NCI-H1694 treated with DMSO at 0.1 percent for 48 hours (cell line): ENCODE measurements at regions not wholly inside any gene's neighbourhood (a gene's known extent, or its start where the extent isn't known, plus 50 kb on each side); places are given as distances from the start of the nearest gene placed in this dataset.

Source experiments
- DNase-seq: peaks from one replicate; lab custom pipeline; 2025; lab: John Stamatoyannopoulos, UW

DNA sequence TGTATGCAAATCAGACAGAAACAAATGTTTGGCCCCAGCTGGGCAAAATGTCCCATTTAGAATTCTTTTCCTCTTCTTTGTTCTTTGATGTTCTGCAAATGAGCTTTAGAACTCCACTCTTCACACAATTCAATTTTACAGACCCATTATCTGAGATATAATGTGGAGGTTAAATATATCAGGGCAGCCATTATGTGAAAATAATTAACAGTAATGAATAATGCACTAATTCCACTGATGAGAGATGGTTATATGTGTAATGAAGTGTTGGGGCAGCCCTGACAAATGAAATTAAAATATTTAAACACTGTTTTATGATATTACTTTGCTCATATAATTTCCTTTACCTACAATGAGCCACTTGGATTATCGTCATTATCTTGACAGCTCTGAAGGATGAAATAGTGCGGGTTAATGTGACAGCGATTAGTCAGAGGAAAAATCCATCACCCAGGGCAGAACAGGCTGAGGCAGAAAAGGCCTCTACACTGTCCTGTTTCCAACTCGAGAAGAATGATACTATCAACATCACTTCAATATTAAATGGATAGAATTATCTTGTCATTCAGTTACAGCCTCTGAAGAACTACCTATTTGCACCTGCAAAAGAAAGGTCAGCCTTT is 321.1 kb downstream of the RBM26 start:
- DNase-seq: no peak

DNA sequence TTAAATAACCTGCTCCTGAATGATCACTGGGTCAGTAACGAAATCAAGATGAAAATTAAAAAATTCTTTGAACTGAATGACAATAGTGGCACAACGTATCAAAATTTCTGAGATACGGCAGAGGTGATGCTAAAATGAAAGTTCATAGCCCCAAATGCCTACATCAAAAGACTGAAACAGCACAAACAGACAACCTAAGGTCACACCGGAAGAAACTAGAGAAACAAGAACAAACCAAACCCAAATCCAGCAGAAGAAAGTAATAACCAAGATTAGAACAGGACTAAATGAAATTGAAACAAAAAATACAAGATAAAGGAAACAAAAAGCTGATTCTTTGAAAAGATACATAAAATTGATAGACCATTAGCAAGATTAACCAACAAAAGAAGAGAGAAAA is 324.1 kb downstream of the RBM26 start:
- DNase-seq: no peak

DNA sequence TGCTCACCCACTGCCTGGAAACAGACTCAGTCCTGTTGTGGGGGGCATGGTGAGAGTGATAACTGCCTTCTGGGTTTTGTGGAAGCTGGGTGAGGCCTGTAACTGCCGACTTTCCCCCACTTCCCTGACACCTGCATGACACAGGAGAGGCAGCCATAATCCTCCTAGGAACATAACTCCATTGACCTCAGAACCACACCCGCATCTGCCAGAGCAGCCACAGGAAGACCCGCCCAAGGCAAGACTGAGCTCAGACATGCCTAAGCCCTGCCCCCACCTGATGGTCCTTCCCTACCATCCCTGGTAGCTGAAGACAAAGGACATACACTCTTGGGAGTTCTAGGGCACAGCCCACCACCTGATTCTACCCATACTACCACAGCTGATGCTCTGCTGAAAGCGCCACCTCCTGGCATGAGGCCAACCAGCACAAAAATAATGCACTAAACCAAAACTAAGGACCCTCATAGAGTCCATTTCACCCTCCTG is 326.7 kb downstream of the RBM26 start:
- DNase-seq: no peak

DNA sequence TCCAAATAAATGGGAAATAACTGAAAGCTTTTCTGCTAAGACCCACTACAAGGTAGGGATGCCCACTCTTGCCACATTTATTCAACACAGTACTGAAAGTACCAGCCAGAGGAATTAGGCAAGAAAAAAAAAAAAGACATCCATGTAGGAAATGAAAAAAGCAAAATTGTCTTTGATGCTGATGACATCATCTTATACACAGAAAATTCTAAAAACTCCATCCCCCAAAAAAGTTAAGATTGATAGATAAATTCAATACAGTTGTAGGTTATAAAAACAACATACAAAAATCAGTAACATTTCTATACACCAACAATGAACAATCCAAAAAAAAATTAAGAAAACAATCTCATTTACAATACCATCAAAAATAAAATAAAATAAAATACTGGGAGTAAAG is 330.4 kb downstream of the RBM26 start:
- DNase-seq: no peak

DNA sequence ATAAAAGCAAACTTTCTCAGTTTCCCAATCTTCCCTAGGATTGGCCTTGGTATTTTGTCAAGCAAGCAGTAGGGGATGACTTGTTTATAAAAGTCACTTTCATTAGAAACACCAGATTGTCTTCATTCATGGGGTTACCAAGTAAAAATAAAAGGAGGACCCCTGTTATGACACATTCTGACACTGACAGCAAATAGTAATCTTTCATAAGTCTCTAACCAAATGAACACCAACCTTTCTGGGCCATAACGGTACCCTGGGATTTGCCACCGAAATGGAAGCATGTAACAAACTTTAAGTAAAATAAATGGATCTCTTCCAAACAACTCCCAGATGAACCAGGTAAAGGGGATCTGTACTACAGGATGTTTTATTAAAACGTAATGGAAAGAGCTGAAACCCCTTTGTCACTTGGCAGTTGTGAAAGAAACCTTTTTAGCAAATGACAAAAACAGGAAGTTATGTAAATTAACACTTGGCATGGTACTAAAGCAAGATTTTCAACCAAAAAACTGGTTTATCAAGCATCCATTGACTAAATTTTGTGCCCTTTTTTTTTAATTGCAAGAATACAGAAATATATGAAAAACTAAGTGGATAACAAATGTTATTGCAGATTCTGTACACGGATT is 335.6 kb downstream of the RBM26 start:
- DNase-seq: no peak

DNA sequence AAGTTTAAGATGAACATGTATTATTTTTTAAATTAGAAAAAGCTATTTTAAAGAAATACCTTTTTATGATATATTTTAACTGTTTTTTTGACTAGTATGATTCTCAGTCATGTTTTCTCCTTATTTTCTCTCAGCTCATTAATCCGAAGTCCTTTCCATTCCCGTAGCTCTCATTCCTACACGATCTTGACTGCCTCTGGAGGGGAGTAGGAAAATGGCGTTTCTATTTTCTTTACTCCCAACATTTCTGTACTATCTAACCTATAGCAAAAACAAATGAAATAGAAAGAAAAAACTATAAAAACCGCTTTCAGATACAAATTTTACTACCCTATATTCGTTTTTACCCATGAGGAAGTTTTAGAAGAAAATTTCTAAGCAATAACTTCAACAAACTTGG is 343.8 kb downstream of the RBM26 start:
- DNase-seq: no peak

DNA sequence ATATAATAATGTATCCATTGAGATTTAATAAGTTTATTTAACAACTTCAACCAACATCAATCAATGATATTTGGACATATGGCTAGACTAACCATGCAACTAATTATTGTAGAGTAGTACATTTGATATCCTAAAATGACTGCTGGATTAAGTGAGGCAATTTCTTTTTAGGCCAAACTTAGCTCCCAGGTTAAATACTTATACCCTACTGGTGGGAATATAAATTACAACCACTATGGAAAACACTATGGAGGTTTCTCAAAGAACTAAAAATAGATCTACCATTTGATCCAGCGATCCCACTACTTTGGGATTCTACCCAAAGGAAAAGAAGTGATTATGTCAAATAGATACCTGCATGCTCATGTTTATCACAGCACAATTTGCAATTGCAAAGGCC is 345.8 kb downstream of the RBM26 start:
- DNase-seq: no peak

DNA sequence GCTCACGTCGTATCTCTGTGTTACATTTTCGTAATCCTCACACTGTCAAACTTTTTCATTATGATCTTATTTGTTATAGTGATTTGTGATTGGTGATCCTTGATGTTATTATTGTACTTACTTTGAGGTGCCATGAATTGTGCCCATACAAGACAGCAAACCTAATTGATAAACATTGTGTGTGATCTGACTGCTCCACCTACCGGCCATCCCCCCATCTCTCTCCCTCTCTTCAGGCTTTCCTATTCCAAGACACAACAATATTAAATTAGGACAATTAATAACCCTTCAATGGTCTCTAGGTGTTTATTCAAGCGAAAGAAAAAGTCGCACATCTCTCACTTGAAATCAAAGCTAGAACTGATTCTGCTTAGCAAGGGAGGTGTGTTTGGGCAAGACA is 349.3 kb downstream of the RBM26 start:
- DNase-seq: no peak

DNA sequence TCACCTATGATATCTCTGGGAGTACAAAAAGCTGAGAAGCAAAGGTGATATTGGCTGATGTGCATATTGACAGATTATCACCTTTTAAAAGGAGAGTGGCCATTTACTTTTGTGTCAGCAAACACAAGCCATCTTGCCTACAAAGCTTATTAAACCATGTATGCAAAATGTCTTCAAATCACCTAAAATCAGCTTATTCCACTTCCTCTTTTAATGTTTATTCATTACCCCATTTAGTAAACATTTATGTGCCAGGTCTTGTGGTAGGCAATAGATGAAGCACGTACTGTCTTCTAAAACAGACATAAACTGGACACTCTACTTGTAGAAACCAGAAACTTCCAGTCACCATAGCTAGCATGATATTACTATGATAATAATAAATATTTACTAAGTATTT is 354.6 kb downstream of the RBM26 start:
- no peak for DNase-seq

DNA sequence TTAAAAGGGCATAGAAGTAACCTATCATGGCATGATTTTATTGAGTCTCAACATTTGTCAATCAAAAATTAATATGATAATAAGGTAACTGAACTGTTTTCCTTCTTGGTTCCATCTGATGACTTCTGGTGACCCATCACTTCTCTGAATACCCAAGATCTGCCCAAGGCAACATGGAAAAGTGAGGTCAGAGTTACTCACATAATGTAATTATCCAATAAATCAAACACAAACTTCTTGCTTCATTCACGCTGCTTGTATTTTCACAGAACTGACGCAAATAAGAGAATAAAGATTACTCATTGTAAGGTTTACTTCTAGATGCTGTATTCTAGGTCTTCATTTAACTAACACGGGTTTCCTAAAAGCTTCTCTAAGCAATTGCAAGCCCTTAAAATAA is 361.6 kb downstream of the RBM26 start:
- DNase-seq: no peak

DNA sequence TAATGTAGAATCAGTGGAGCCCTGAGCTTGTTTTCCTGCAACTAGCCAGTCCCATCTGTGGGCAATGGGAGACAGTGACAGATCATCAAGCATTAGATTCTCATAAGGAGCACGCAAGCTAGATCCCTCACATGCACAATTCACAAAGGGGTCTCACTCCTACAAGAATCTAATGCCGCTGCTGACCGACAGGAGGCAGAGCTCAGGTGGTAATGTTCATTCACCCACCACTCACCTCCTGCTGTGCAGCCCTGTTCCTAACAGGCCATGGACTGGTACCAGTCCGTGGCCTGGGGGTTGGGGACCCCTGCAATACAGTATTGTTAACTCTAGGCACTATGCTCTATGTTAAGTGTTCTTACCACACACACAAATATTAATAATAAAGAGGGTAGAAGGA is 362.8 kb downstream of the RBM26 start:
- no peak for DNase-seq

DNA sequence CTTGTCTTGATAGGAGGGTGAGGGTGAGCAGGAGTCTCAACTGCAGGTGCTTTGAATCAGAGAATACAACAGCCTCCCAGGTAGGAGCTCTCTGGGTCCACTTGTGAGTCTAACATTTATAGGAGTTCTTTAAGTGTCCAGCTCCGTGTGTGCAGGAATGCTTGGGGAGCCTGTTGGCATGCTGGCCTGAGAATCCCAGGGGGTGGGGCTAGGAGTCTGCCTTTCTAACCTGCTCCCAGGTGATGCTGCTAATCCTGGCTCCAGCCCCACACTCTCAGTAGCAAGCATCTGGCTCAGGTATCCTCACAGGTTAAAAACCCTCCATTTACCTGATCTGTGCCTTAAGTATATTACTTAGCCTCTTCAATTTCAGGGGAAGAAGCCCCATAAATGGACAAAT is 368.9 kb downstream of the RBM26 start:
- DNase-seq: no peak

DNA sequence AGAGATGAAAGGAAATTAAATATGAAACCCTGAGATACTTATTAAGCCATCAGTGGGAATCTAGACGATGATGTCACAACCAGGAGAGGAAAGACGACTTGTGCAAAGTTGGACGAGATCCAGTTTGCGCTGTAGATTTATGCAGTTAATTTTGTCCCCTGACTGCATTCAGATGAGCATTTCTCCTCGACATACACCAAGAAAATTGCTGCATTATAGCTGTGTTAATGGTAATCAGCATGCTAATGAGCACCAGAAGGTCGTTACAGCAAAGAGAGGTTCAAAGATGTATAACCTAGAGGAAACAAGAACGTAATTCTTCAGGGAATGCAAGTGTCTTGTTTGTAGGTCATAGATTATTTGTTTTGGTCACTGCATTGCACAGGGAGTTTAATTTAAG is 371.7 kb downstream of the RBM26 start:
- DNase-seq: no peak

DNA sequence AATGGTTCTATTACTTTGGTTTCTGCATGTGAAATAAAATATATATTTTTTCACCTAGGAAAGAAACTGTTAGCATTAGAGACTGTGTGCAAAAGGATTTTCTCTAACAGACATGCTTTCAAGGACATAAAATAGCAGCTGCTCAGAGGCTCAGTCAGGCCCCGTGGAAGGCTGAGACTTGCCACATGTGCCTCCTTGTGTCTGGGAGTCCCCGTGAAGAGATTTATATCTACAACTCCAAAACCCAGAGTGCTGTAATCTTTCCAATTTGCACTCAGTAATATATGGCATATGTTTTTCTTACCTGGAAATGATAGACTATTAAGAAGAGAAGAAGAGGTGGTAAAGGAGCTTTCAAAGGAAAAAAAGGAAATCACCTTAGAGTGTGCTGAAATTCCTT is 371.6 kb upstream of the OBI1 start:
- no peak for DNase-seq

DNA sequence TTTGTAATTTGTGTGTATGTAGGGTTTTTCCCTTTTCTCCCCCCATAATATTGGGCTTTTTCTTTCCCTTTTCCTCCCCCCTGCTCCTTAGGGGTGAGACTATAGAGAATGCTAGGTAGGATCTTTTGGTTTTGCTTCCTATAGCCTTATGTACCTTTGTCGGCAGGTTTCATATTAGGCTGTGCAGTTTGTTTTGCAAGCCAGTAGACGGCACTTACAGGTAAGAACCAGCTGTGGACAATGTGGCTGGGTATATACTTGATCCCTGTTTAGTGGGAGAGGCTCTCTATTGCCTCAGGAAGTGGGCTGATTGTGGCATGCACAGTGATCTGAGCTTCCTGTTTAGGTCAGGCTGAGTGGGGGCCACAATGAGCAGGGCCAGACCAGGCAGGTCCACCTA is 359.2 kb upstream of the OBI1 start:
- DNase-seq: no peak

DNA sequence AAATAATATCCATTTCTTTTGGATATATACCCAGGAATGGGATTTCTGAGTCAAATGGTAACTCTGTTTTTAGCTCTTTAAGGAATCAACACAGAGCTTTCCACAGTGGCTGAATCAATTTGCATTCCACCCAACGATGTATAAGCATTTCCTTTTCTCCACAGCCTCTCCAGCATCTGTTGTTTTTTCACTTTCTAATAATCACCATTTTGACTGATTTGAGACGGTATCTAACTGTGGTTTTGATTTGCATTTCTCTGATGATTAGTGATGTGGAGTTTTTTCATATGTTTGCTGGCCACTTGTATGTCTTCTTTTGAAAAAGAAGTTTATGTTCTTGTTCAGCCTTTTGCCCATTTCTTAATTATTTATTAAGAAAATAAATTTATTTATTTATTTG is 352.2 kb upstream of the OBI1 start:
- DNase-seq: no peak

DNA sequence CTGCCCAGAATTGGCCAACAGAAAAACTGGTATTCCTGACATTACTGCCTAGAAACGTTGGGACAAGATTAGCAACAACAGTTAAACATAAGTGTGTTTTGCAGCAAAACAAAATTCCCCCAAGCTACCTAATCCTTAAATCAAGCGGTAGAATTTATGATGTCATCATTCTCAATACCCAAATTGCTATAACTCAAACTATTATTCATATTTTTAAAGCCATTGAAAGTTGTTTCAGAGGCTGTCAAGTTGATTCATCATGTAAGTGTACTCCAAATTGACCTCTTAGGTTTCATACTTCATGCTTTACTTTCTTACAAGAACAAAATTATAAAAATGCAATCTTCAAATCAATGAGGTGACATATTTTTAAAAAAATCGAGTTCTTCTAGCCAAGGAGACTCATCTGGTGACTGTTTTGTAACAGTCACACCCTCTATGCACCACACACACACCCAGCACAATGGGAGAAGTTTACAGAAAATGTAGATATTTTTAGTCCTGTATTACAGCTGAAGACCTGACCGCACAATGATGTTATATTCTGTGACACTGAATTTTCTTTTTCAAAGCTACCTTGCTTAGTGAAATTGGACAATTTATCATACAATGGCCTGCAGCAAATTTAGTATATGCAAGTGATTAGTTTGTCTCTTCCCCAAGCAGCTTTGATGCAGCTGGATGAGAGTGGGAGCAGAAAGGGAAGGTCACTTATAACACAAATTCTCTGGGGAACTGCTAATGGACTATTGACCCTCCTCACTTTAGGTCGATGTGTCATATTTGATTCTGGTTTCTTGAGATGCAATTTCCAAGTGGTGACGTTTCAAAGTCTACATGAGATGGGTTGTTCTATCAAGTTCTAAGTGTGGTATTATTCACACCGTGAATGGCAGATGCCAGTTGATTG is 345.3 kb upstream of the OBI1 start:
- no peak for DNase-seq

DNA sequence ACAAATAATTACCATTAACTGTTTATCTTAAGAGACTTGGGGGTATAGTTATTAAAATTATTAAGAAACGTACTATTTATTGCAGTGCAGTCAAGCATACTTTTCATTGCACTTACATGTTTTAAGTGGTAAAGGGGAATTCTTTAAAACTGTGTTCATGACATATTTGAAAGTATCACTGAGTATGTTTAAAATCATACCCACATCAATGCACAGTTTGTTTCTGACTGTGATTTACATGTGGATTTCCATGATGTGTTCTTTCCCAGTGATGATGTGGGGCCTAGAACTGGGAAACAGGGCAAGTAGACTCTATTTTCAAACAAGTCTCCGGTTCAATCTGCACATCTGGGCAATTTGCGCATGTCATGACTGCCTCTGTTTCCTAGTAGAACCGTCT is 340.5 kb upstream of the OBI1 start:
- no peak for DNase-seq

DNA sequence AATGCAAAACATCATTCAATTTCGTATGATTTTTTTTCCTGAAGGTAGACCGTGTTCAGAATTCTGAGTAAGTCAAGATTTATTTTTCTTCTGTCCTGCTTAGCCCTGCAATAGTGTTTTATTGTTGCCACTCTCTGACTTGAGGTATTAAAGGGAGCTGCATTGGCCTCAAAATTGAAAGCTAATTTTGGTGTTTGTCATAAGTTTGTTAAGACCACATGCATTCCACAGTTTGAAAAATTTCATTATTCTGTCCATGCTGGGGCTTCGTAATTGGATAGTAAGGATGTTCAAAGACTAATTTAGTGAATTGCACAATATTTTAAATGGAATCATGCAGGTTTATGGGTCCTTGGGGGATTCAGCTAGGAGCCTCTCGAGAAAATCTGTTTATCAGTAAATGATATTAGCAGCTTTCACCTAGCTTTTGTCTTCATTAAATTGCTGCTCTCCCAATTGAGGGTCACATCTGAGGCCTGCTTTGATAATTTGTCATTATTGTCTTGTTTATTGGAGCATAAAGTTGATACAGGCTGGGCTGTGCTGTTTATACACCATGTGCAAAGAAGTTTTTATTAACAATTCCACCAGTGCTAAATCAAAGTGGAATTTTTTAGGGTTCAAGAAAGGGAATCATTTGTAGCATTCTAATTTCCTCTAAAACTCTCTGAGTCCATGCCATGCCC is 339.8 kb upstream of the OBI1 start:
- DNase-seq: no peak

DNA sequence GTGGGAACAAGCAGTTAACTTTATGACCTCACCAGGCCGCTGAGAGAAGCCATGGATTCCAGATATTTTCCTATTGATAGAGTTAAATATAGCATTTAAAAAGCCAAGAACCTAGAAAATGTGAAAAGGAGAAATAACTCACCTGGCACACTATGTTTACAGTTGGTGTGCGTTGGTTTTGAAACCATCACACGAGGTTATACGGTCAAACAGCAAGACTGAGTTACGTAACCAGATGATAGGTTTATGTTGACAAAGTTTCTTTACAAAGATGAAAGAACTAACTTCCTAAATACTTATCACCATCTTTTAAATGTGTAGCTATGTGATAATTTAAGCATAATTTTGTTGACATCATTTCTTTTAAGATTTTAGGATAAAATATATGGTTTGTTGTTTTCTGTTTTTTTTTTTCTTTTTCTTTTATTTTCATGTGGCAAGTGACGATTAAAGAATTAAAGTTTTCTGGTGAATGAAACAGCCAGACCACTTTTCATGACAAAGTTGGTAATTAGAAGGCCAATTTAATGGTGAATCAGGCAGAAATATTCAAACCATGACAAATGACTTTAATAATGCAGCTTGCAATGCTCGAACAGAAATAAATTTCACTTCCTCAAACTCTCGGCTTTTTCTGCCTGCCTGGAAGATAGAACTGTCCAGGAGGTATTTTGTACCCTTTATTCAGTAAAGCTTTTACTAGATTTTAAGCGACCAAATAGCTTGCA is 339.1 kb upstream of the OBI1 start:
- no peak for DNase-seq

DNA sequence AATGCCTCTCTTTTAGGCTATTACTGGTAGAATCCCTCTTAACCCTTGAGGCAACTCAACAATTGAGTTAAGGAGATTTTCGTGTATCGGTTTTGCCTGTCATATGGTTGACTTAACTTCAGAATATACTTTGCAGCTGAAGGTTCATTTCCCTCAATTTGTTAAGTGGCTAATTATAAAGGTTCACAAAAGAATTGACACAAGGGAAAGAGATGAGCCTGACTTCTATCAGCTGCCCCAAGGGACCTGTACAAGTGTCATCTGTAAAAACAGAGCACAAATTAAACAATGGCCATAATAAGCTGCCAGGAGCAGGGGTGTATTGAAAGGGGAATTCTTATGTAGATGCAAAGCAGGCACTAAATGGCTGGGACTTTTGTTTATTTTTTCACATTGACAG is 334.8 kb upstream of the OBI1 start:
- no peak for DNase-seq

DNA sequence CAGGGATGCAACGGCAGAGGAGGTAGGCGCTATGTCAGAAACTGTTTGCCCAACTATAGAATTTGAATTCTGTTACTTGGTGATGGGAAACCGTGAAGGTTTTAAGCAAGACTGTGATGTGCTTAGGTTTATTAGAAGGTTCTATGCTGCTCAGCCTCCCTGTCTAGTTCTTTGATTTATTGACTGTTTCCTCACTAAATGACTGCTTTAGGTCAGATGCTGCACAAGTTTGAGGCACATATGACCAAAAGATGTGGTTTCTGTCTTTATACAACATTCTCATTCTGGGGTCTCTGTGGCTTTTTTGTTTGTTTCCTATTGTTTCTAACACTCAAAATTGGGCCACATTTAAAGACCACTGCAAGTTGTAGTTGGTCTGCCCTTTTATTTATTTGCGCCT is 323.0 kb upstream of the OBI1 start:
- DNase-seq: no peak
